Mesenteric fat pad (tissue), 1 donor: ENCODE measurements at regions not wholly inside any gene's neighbourhood (a gene's known extent, or its start where the extent isn't known, plus 50 kb on each side); places are given as distances from the start of the nearest gene placed in this dataset.

Experiments
- DNase-seq: peaks from one replicate; pipeline ENCODE4 v3.0.0-alpha.2; 2020; ENCODE audit warnings: low spot score
- donor health status: DM: yes; HTN: yes; CAD: no.

DNA sequence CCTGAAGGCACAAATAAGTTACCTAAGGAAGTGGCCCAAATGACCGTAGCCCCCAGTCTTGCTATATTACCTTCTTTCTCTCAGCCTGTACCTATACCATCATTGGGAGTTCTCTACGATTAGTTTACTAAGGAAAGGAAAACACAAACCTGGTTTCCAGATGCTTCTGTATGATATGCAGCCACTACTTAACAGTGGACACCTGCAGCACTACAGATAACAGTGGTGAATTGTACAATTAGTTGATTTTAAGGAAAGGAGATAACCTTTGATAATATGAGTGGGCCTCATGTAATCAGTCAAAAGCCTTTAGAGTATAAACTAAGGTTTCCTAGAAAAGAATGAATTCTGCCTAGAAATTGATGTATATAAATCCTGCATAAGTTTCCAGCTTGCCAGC is 1157.4 kb downstream of the KCNT2 start:
- DNase-seq: no peak

DNA sequence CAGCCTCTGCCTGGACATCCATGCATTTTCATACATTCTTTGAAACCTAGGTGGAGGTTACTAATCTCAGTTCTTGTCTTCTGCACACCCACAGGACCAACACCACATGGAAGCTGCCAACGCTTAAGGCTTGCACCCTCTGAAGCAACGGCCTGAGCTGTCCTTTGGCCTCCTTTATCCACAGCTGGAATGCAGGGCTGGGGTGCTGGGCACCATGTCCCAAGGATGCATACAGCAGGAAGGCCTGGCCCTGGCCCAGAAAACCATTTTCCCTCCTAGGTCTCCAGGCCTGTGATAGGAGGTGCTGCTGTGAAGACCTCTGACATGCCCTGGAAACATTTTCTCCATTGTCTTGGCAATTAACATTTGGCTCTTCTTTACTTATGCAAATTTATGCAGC is 1168.6 kb downstream of the KCNT2 start:
- no peak for DNase-seq

DNA sequence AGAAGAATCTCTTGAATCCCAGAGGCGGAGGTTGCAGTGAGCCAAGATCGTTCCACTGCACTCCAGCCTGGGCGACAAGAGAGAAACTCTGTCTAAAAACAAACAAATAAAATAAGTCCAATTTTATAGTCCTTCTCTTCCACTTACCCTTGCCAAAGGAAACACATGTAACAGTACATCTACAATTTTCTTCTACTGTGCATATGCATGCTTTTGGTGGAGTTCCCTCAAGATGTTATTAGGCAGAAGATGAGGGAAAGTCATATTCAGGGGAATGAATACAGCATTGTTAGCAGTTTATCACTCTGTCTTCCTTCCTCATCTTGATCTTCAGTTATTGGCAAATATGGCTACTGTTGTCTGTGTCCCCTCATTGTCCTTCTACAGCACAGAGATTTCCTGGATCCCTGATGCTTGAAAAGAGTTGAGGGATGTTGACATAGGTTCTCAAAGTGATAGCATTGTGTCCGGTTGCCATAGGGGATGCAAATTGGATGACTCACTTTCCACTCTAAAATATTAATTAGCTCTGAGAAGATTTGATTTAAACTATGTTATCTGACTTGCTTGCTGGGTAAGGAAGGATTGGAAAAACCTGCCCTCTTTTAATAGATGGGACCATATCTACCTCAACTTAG is 1173.6 kb downstream of the KCNT2 start:
- no peak for DNase-seq

DNA sequence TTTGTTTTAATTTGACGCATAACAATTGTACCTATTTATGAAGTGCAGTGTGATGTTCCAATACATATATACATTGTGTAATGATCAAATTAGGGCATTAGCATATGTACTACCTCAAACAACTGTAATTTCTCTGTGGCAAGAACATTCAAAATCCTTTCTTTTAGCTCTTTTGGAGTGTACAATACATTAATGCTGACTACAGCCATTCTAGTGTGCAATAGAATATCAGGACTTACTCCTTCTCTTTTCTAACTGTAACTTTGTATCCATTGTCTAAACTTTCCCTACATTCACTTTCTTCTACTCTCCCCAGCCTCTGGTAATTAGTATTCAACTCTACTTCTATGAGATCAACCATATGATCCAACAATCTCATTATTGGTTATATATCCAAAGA is 1177.4 kb downstream of the KCNT2 start:
- DNase-seq: no peak

DNA sequence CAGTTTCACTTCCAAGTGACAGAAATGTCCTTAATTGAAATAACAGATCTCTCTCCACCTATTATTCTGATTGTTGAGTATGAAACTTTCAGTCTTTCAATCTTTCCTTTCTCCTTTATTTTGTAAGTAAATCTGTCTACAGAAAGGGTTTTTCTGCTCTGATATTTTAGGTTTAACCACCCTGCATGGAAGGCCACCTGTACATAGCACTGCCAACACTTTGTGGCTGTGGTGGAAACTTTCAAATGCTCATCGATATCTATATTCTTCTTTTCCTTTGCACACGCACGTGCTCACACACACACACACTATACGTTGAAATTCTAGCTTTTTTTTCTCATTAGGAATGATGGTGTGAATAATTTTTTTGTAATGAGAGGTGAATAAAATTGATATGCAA is 1179.3 kb downstream of the KCNT2 start:
- no peak for DNase-seq

DNA sequence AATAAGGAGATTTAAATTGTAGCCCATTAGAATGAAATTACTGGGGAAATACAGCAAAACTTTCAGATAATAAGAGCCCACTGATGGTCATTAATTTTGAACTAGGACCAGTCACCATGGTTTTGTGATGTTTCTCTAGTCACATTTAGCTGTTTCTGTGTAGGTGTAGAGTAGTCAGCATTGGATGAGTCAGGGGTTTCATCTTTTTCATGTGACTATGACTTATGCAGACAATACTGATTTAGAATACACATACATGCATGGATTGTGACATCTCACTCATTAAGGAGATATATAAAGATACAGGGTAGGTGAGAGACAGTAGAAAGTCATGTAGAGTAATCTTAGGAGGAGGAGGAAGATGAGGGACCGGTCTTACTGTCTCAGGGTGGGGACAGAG is 1192.7 kb downstream of the KCNT2 start:
- no peak for DNase-seq

DNA sequence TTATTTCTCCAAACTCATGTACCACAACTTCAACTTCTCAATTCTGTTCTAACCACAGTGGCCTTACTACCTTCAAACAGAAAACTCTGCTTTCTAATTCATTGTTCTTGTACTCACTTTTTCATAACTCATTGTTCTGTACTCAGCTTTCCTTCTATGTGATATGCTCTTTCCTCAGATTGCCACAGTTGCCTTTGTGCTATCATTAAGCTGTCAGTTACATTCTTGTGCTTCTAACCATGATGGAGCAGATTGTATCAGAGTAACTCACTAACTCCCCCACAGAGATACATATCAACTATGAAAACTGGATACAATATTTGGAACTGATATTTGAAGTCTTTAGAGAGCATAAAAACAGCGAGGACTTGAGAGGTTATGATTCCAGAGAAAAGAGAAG is 1213.7 kb downstream of the KCNT2 start:
- DNase-seq: no peak

DNA sequence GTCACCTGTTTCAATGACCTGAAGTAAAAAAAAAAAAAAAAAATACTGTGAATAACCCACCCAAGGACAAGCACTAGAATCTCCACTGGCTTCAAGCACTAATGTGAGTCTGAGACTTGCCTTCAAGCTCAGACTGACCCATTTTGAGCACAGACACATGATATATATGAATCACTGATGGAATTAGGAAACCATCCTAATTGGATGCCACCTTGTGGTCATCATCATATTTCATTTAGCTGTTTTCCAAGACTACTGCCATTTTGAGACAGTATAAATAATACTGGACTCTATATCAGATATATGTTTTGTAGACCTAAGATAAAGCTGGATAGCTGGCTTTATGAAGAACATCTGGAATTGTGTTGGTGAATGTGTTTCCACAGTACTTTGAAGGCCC is 1232.0 kb downstream of the KCNT2 start:
- no peak for DNase-seq

DNA sequence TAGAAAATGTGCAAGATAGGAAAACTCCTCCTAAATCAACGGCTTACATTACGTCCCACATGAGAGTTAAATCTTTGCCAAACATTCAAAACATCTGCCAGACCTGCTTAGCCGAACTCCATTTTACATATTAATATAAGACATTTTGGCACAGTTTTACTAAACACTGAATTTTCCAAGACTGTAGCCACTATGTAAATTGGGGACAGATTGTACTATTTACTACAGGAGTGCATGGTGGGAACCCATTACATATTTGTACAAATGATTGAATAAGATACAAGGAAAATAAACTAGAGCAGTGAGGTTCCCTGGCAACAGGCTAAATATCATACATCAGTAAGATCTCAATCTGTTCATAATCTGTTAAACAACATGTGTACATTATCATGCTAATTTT is 1234.4 kb downstream of the KCNT2 start:
- DNase-seq: no peak

DNA sequence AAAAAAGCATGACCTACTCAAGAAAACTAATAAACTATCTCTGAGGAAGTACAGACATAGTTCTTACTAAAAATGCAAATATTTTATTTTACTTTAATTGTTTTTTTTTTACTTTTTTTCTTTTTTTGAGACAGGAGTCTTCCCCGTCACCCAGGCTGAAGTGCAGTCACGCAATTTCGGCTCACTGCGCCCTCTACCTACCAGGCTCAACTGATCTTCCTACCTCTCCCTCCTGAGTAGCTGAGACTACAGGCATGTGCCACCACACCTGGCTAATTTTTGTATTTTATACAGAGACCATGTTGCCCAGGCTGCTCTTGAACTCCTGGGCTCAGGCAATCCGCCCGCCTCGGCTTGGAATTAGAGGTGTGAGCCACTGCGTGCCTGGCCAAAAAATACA is 1263.1 kb downstream of the KCNT2 start:
- no peak for DNase-seq

DNA sequence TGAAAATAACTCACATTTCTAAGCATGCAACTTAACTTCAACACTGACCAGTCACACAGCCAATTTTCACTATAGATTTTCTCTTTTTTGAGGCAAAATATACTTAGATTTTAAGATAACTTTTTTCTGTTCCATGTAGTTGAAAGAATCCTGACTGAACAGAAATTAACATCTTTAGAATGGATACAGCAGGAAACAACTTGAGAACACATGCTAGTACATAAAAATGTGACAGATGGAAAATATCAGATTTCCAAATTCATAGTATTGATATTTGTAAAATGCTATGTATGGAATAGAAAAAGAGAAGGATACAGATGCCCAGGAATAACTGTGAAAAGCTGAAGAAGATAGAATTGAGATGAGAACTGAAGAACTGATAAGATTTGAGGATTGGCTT is 1270.6 kb downstream of the KCNT2 start:
- no peak for DNase-seq

DNA sequence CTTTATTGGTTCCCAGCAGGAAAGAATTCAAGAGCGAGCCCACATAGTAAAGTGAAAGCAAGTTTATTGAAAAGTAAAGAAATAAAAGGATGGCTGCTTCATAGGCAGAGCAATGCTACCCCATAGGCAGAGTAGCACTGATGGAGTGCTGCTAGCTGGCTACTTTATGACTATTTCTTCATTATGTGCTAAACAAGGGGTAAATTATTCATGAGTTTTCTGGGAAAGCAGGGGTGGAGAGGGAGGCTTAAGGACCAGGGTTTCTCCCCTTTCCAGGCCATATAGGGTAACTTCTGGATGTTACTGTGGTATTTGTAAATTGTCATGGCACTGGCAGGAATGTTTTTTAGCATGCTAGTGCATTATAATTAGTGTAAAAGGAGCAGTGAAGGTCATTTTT is 1271.4 kb downstream of the KCNT2 start:
- no peak for DNase-seq

DNA sequence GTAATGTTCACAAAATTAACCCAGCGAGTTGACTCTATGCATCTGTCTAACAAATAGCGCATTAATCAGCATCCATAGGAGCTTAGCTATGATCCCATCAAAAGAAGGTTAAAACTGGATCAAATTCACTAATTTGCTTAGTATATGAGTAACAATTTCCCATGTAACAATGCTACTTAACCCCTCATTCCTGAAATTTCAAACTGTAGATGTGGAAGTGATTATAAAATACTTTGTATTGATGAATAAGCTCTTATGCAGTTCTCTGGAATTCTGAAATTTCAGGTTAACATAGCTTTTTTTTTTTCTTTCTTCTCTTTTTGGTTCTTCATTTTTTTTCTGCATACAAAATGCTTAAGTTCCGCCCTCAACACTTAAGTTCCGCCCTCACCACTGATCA is 1272.7 kb downstream of the KCNT2 start:
- DNase-seq: no peak

DNA sequence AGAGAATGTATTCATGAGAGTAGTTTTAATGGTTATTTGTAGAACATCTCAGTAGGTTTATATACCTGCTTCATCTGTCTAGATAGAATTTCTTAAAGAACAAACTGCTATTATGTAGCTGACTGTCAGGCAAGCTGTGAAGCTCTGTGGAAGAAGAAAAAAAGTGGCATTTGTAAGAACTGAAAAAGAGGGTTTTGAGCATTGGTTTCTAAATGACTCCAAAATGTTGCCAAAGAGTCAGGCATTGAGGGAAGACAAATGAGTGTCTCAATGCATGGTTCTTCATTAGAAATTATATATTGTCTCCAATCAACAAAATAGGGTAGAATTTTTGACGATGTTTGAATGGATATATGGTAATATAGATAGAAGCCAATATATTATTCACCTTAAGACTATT is 1276.1 kb downstream of the KCNT2 start:
- no peak for DNase-seq

DNA sequence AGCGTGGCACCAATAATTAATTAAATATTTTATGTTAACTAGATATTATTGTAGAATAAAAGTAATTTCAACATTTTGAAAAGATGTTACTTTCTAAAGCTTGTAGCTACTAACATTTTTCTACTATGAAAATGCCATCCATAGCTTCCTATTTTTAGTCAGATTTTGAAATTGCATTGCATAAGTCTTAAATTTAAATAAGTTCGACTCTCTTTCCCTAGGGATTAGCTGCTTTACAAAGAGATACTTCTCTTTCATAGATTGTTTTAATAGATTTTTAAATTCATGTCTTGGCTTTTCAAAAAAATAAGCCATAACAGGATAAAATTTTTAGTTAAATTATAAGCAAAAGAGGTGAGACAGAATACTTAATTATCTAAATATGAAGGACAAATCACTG is 1279.6 kb downstream of the KCNT2 start:
- DNase-seq: no peak

DNA sequence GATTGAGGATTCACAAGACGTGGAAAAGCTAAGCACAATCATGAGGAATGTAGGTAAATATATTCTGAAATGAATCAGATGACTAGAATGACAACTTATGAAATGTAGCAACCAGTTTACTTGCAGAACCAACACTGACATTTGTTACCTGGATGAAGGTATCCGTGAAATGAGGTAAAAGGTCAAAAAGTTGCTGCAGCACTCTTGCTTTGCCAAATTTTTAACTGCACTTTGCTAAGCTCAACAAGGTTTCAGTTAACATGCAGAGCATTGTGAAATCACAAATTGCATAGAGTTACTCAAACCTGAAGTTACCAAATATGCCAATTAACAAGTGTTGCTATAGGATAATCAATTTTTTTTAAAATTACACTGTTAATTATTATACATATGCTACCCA is 1280.1 kb downstream of the KCNT2 start:
- DNase-seq: no peak

DNA sequence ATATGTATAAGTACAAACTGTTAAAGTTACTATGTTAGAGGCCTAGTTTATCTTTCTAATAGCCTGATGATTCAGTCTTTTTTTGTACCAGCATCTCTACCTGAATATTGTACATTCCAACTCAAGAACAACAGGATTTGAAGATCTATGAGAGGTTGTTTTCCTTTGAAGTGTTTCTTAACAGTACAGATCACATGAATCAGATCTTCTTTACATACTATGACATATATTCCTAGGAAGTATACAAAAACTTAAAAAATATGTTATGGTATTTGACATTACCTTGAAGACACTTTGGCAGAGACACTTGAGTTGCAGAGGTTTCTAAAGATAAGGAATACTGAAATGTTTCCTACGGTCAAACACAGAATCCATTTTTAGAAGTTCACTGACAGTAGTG is 1280.9 kb downstream of the KCNT2 start:
- DNase-seq: no peak

DNA sequence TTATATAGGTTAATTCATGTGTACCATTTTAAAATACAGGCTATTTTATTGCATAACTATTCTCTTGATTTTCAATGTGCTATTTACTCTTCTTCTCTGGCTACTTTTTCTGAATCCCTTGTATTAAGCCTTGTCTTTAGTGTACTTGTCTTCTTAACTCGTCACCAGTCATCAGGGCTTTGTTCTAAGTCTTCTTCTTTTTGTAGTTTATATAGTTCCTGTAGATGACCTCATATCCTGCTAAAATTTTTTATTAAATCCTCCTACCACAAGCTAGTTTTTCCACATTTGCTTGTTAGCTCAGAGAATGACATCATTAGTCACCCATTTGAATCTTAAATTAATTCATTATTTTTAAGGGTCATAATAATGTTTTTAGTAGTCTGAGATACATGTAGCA is 1281.9 kb downstream of the KCNT2 start:
- no peak for DNase-seq

DNA sequence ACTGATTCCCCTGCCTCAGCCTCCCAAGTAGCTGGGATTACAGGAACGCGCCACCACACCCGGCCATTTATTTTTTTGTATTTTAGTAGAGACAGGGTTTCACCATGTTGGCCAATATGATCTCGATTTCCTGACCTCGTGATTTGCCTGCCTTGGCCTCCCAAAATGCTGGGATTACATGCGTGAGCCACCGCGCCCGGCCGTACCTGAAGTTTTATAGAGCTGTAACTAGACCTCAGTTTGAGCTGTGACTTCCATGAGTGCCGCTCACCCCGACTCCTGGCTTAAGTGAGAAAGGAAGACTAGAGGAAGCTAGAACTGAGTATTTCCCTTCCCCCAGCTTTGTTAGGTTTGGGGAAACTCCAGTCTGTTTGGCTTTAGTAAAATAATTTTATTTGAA is 1283.1 kb downstream of the KCNT2 start:
- DNase-seq: no peak

DNA sequence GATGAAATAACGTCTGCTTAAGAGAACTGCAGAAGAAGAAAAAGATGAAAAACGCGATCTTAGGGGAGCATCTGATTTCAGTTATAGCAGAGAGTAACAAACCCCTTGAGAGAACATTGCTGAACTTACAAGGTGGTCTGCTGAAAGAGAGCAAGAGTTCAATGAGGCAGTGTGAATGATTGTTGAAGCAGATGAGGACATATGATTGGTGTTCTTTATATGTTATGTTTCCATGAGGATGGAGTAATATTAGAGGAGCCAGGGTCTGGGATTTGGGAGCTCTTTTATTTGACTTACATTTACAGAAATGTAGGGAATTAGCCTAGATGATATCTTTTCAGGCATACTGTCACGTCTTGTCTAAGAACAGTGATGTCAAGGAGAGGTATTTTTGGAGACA is 1302.0 kb downstream of the KCNT2 start:
- no peak for DNase-seq

DNA sequence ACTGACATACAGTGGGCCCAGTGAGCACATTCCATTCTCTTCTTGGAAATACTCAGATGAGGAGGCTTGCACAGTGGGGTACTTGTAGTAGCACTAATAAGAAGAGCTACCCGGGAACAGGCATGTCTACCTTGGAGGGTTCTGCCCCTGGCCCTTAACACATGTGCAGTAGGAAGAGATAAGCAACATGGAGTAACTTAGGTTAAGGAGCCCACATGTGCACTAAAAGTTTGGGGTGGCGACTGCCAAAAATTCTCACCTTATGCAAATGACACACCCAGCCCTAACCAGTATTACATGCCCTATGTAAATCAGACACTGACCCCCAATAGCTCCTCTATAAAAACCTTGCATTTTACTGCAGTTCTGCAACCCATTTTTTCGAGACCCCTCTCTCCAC is 1313.3 kb downstream of the KCNT2 start:
- DNase-seq: no peak

DNA sequence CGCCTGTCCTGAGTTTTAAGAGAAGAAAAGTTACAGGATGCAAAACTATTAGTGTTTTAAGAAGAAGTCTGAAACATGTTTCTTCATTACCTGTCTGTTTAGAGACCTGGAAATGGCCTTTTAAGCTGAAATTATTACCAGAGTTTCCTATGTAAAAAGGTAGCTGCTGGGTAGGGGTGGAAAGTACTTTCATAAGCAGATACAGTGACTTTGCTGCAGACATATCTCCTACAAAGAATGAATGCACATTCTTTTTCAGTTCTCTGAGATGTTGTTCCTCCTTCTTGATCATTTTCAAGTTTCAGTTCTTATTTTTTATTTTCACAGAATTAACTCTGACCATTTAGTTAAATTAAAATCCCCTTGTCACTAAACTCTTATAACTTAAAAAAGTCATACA is 1329.6 kb downstream of the KCNT2 start:
- DNase-seq: no peak

DNA sequence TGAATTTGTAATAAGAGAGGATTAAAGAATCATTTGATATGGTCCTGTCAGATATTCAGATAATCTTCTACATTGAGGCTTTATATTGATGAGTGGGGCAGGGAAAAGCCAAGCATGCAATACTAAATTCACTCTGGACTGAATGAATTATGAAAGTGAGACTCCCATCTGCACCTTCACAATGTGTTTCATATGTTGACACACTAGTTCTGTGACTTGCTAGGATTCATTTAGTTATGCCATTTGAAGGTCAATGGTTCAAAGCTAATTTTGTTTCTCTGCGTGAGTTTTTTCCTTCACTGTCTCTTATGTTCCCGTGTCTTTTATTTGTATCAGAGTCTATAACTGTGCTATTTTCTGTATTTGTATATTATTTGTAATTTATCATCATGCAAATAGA is 1332.5 kb downstream of the KCNT2 start:
- no peak for DNase-seq

DNA sequence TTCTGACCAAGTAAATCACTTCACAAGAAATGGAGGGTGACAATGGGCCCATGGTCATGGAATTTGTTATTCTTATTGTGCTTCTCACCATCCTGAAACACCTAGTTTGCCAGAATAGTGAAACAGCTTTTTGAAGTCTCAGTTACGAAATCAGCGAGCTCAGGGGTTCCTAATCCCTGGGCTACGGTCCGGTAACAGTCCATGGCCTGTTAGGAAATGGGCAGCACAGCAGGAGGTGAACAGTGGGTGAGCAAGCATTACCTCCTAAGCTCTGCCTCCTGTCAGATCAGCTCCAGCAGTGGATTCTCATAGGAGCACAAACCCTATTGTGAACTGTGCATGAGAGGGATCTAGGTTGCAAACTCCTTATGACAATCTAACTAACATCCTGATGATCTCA is 1356.3 kb downstream of the KCNT2 start:
- no peak for DNase-seq
